ENCODE measurements at regions not wholly inside any gene's neighbourhood (a gene's known extent, or its start where the extent isn't known, plus 50 kb on each side); places are given as distances from the start of the nearest gene placed in this dataset.

- TF ChIP-seq, protein P1, sequence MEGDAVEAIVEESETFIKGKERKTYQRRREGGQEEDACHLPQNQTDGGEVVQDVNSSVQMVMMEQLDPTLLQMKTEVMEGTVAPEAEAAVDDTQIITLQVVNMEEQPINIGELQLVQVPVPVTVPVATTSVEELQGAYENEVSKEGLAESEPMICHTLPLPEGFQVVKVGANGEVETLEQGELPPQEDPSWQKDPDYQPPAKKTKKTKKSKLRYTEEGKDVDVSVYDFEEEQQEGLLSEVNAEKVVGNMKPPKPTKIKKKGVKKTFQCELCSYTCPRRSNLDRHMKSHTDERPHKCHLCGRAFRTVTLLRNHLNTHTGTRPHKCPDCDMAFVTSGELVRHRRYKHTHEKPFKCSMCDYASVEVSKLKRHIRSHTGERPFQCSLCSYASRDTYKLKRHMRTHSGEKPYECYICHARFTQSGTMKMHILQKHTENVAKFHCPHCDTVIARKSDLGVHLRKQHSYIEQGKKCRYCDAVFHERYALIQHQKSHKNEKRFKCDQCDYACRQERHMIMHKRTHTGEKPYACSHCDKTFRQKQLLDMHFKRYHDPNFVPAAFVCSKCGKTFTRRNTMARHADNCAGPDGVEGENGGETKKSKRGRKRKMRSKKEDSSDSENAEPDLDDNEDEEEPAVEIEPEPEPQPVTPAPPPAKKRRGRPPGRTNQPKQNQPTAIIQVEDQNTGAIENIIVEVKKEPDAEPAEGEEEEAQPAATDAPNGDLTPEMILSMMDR (IDR thresholded peaks at IDR 0.05), result no peak
These were observed 166.1 kb upstream of the API5 start for GRCh38 chr11:43145653-43146052.

DNA sequence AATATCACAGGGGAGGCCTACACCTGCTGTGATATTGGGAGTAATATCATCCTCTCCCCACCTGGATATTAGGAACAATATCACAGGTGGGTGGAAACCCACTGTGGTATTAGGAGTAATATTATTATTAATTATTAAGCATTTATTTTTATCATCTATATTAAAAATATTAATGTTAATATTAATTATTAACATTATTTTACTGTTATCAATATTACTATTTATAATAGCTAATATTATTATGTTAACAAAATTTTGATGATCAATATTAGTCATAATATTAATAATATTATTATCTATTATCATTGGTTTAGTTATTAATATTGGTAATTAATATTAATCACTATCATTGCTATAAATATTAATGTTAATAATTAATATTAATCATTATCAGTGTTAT, 161.1 kb upstream of the API5 start:
- TF ChIP-seq, protein P1 (IDR thresholded peaks at IDR 0.05), result no peak

- TF ChIP-seq, protein P1 (IDR thresholded peaks at IDR 0.05), result no peak
These were observed 147.0 kb upstream of the API5 start for GRCh38 chr11:43164831-43165230.

GRCh38 chr11:43172477-43172876, 139.3 kb upstream of the API5 start:
- TF ChIP-seq, protein P1 (IDR thresholded peaks at IDR 0.05), result no peak

DNA sequence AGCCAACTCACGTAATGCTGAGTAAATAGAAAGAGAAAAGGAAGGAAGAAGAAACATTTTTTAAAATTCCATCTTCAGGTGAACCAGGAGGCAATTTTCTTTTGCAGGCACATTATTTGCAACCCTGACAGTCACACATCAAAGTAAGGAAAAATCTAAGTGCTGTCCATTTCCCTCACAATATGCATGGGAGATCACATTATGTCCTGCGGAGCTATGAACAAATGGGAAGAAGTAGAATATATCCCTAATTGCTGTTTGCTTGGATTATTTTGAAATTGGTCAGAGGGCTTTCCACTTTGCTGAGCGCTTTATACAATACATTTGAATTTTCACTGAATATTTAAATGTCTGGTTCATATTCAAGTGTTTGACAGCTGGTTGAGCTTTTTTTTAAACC, 133.8 kb upstream of the API5 start:
- TF ChIP-seq, protein P1 (IDR thresholded peaks at IDR 0.05), result no peak

DNA sequence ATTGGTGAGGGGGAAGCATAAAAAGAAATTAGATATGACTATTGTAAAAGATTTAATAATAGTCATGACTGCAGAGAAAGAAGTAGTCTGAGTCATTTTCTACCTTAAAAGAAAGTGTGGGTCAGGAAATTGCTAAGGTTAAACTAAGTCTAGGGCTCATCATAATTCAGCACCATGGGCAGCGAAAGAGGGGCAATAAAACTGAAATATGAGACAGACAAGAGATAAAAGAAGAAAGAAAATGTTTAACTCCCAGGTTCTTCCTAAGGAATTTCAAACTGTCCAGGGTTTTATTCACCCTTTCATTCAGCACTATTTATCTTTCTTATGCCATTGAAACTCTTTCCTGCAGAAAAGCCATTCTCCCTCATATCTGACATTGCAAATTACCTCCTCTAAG, 114.4 kb upstream of the API5 start:
- TF ChIP-seq, protein P1 (IDR thresholded peaks at IDR 0.05), result no peak

- TF ChIP-seq, protein P1 (IDR thresholded peaks at IDR 0.05), result no peak
These were observed 111.8 kb upstream of the API5 start for GRCh38 chr11:43200031-43200430.

GRCh38 chr11:43212279-43212678, 99.5 kb upstream of the API5 start:
- TF ChIP-seq, protein P1 (IDR thresholded peaks at IDR 0.05), result no peak

Data from LNCAP (cell line).